Peyer's patch (tissue), 4 donors: ENCODE measurements at regions not wholly inside any gene's neighbourhood (a gene's known extent, or its start where the extent isn't known, plus 50 kb on each side); places are given as distances from the start of the nearest gene placed in this dataset.

Source experiments
- POLR2A ChIP-seq, 2 donors: fragments of 450-650 bp; IDR thresholded peaks; one replicate each; pipeline ENCODE4 v1.5.1; 2017; ENCODE audit warnings: antibody characterized with exemption in 2 of 2, mild to moderate bottlenecking in 2 of 2, moderate library complexity in 2 of 2
- TF ChIP-seq, protein P1 (sequence below), 6 experiments: fragments of 450-650 bp in 4 of 6; fragments of 200-600 bp in 2 of 6; sonication (generic) in 1 of 6; IDR thresholded peaks; one replicate each; pipeline ENCODE4 v1.5.1; 2017 to 2019; ENCODE audit warnings: antibody characterized with exemption in 6 of 6, mild to moderate bottlenecking in 3 of 6, moderate library complexity in 1 of 6

- TF ChIP-seq, protein P1, sequence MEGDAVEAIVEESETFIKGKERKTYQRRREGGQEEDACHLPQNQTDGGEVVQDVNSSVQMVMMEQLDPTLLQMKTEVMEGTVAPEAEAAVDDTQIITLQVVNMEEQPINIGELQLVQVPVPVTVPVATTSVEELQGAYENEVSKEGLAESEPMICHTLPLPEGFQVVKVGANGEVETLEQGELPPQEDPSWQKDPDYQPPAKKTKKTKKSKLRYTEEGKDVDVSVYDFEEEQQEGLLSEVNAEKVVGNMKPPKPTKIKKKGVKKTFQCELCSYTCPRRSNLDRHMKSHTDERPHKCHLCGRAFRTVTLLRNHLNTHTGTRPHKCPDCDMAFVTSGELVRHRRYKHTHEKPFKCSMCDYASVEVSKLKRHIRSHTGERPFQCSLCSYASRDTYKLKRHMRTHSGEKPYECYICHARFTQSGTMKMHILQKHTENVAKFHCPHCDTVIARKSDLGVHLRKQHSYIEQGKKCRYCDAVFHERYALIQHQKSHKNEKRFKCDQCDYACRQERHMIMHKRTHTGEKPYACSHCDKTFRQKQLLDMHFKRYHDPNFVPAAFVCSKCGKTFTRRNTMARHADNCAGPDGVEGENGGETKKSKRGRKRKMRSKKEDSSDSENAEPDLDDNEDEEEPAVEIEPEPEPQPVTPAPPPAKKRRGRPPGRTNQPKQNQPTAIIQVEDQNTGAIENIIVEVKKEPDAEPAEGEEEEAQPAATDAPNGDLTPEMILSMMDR (IDR thresholded peaks at IDR 0.05) = no peak
- TF ChIP-seq POLR2A (IDR thresholded peaks at IDR 0.05) = no peak
Measured at GRCh38 chr7:50908628-50909290, 126.1 kb upstream of the GRB10 start.
